ENCODE measurements at regions not wholly inside any gene's neighbourhood (a gene's known extent, or its start where the extent isn't known, plus 50 kb on each side); places are given as distances from the start of the nearest gene placed in this dataset.

DNA sequence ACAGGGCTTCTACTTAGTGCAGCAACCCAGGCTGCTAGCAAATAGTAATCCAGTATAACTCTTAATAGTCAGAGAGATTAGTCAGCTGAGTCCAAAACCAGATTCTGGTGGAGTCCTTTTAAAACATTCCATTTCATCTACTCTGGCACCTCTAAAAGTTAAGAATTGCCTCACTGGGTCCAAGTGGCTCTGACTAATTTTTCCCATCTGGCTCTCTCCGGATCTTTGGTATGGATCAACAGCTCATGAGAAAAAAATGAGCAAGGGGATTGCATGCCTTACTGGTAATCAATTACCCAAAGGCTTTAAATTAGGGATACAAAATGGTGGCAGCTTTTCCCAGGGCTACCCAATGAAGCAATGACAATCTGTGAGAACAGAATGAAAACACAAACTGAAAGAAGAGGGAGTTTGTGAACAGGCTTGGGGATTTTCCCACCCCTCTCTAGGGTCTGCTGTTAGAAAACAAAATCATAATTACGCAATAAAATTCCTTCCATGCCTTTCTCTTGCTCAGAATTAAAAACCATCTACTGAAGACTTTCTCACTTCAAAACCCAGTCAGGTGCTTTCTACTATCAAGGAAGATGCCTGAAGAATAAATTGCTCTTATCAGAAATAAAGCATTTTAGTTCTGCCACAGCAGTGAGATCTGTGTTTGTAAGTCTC, 84.6 kb upstream of the PMFBP1 start:
- no peak for DNase-seq

DNA sequence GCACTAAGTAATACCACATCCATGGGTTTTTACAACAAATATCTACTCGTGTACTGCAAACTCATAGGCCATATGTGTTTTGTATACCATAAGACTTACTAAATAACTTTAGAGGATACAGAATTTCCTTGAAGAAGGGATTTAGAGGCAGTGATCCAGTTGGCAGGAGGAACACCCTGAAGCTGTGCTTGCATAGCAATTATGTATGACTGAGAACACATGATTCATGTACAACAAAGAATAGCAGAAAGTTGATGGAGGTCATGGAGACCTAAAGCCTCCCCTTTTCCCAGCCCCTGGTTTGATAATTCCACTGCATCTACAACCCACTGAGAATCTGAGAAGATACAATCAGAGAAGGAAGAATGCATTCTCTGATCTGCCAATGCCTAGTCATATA, 83.8 kb upstream of the PMFBP1 start:
- DNase-seq: no peak

DNA sequence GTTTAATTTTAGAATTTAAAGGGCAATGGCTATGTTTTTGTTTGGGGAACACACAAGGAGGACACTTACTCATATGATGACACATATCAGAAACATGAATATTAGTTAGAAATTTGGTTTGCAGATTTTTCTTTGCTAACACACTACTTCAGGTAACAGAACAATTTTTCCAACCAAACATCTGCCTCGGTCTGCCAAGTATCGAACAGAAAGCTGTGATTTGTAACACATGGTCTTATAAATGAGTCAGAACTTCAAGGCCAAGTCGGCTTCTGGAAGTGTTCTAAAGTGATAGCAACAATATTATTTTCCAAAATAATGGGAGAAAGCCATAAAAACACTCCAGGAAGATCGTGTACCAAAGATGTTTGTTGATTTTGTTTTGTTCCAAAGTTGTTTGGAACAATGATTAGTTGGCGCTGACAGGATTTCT, 75.9 kb upstream of the PMFBP1 start:
- no peak for DNase-seq

DNA sequence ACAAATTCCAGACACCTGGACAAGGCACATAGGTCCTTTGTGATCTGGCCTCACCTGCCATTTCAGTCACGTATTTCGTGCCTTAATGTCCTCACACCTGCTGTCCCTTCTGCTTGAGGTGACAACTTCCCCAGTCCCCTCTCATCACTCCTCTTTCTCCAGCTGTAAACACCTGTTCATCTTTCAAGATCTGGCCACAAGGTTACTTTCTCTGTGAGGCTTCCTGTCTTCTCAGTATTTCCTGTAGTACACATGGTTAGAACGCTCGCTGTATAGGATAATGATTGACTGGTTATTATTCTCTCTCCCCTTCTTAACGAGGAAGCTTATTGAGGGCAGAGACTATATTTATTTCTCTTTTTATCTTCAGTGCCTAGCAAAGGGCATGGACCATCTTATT, 74.5 kb upstream of the PMFBP1 start:
- DNase-seq: no peak

DNA sequence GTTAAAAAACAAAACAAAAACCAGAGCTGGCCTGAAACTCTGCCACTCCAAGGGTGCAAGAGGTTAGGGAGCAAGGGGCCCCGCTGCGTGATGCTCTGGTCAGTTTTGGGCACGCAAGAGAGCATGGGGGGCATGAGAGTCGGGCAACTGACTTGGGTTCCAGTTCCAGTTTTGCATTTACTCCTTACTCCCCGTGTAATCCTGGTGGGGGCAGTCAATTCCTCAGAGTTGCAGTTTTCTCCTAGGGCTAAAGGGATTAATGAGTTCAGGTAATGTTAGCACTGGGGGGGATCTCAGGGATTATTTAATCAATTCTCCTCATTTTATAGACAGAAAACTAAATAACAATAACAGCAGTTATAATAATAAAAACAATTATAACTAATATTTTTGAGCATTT, 72.9 kb upstream of the PMFBP1 start:
- DNase-seq: no peak

DNA sequence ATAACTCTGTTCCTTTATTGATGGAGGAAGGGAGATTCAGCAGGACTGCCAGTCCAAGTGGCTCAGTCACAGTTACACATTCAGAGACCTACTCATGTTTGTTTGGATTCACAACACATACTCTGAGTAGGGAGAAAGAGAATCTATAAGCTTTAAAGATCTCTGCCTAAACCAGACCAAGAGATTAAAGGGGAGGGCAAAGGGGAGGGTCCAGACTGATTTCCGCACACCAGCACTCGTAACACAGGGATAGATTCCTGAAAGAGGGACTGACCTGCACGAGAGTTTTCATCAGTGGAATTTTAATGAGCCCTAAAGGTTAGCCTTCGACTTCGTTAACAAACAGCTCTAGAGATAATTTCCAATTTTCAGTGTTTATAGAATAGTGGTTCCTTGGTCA, 71.7 kb upstream of the PMFBP1 start:
- DNase-seq: no peak

DNA sequence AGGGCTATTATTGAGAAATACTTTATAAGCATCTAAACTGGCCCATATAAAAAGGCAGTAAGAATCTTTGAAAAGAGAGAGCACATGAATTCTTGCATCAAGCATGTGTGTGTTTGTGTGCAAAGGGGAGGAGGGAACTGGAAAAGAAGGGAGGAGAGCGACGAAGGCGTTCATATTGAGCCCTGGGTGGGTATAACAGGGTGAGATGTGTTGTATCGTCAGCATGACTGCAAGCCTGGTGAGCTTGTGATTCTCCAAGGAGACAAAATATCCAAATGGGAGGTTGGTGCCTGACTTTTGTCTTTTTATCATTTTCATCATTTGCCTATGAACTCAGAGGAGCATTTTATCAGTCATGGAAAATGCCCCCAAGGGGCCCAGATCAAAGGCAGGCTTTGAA, 70.8 kb upstream of the PMFBP1 start:
- no peak for DNase-seq

DNA sequence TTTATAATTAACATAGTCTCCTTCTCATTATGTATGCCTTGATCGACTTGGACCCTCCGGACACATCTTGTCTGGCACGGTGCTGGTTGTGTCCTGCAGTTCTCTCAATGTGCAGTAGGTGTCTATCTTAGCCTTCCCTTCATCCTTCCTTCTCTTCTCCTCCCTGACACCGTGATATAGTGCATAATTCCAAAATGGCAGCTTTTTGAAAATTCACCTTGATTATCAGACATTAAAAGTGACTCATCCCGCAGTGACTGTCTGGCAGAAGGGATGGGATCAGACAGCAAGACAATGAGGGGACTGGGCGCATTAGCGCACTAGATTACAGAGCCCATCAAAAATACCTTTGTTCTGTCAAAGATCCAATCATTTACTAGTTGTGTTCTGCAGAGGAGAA, 70.0 kb upstream of the PMFBP1 start:
- DNase-seq: no peak

DNA sequence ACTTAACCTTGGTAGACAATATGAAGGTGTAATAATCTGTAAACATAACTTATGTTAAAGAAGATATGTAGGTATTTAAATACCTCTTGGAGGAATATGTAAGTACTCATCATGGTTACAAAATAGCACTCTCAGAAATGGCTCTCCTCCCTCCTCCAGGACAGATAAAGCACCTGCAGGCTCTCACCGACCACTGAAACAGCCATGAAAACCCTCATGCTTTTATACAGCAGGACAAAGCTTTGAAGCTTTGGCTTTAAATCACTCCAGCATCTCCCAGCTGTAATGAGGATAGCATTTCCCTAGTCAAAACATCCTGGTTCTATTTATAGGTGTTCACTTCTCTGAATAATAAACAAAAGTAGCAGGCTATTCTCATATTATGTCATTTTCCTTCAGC, 69.1 kb upstream of the PMFBP1 start:
- DNase-seq: no peak

DNA sequence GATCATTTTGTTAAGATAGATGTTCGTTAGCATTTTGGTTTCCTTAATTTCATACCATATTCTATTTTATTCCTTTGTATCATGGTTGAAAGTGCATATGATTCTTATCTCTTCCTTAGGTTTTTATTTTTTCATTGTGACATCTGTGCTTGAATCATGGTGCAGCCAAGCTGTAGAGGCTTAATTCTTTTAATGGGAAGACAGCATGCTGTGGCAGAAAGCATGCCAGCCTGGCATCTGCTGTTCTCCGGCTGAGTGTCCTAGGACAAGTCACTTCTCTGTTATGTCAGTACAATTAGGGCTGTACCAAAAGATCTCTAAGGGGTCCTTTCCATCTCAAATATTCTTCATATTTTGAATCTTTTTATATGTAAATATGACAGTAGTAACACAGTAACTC, 68.5 kb upstream of the PMFBP1 start:
- DNase-seq: no peak

DNA sequence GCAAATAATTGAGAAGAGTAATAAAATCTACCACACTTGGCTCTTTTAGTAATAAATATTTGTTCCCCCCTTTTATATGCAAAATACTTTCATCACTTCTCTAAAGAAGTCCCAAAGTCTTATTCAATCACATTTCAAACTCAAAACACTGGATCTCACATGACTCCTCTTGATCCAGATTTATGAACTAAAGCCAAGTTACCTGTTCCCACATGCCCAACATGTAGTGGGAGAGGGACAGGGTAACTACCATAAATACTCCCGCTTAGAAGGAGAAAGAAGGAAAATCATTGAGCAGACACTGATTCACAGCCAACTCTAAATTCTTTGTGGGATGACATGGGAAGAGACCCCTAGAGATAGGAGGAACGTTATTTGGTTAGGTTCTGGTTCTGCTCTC, 64.9 kb upstream of the PMFBP1 start:
- no peak for DNase-seq

DNA sequence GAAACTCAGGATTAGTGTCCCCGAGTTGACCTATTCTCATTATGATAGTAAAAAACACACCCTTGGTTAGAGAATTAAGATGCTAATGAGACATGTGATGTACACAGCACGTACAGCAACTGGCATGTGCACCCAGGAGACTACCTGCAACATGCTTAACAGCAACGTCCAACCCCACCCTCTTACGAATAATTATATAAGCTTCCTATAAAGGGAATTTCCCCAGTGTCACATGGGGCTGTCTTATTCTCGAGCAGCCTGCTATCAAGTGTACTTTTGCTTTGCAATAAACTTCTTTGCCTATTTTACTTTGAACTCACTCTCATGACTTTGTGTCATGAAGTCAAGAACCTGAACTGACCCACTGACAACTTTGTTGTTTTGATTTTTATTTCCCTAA, 62.4 kb upstream of the PMFBP1 start:
- DNase-seq: no peak

DNA sequence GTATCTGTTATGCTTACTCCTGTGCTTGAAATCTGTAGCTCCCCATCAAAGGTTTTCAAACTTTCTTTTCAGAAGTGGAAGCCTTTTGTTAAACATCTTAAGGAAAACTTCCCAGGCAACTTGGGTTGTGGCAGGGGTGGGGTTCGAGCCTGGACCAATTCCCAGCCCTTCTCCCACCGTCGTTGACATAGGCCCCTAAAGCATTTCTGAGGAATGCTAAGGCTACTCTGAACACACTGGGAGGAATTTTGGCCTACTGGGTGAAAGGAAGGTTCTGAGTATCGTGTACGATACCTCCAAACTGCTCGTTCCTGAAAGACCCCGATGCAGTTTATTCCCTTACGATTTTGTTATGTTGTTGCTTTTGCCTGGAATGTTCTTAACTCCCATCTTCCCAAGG, 56.1 kb upstream of the PMFBP1 start:
- no peak for DNase-seq

DNA sequence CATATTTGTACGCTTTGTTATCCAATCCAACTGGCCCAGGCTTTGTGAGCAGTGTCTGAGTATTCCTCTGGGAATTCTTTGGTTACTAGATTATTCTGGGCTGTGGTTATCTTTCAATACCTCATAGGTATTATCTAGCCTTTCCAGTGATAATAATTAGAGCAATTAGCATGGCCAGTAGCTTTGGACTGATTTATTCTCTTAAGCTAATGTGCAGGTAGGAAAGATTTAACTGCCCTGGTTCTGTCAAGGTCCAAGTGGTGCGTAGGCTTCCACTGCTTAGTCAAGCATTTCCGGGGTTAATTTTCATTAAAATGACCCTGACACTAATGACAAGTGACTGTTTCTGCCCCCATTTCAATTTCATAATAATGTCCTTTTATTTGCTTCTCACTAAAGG, 54.2 kb upstream of the PMFBP1 start:
- DNase-seq: no peak

DNA sequence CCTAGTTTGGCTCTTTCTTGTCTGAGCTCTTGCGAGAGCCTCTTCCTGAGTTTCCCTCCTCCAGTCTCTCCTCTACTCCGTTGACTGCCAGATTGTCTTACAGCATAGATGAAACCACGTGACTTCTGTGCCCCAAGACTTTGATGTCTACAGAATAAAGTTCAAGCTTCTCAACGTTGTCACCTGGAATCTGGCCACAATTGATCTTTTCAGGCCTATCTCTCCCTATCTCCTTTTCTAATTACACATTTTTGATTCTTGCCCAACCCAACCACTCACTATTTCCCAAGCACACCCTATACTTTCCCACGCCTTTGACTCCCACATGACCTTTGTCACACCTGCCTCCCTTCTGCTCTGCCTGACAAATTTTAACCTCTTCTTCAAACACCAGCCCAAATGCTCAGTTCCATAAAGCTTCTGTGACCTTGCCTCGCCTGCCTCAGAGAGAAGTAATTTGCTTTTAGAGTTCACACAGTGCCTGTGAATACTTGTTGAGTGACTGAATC, 52.4 kb upstream of the PMFBP1 start:
- DNase-seq: no peak

DNA sequence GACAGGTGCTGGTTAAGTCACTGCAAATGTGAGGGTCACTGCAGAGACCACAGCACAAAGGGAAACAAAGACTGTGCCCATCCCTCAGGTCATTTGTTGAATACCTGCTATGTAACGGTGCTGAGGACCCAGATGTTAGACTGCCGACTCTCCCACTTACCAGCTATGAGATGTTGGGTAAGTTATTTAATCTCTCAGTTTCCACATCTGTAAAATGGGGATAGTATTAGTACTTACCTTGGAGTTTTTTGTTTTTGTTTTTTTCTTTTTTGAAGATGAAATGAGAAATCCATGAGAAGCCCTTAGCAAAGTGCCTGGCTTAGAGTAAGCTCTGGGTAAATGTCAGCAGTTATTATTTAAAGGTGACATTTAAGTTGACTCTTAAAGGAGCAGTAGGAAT, 50.5 kb upstream of the PMFBP1 start:
- DNase-seq: no peak

Data from activated T-cell treated with anti-CD3 and anti-CD28 coated beads, Interleukin-2, amount 50 U/mL, for 48 hours (primary cell).